Heart left ventricle (tissue), 16 donors: ENCODE measurements at regions not wholly inside any gene's neighbourhood (a gene's known extent, or its start where the extent isn't known, plus 50 kb on each side); places are given as distances from the start of the nearest gene placed in this dataset.
A peak's percentile ranks its signal among the peaks of the same experiment; 100 is the strongest.

ENCODE experiments used
- ATAC-seq, 4 donors: fragments of 200-7000 bp; cut with Tn5 transposase; one replicate each; pipeline ENCODE4 v1.9.1; 2020 to 2022; ENCODE audit warnings: moderate library complexity in 4 of 4, mild to moderate bottlenecking in 3 of 4, moderate number of reproducible peaks in 1 of 4
- DNase-seq, 5 donors: peaks; one replicate each; pipeline ENCODE4 v3.0.0-alpha.2; 2020
- H3K27ac ChIP-seq, 12 donors: fragments of 200-600 bp; sonication (generic) in 4 of 12; one replicate each; pipeline versions ENCODE4 v1.5.0 to v1.8.0; 2016 to 2022; ENCODE audit warnings: mild to moderate bottlenecking in 2 of 12
- H3K27me3 ChIP-seq, 9 donors: fragments of 200-600 bp; sonication (generic) in 2 of 9; one replicate each; pipeline versions ENCODE4 v1.5.1 to v1.8.0; 2016 to 2022; ENCODE audit warnings: mild to moderate bottlenecking in 3 of 9
- H3K36me3 ChIP-seq, 9 donors: fragments of 200-600 bp; sonication (generic) in 2 of 9; one replicate each; pipeline versions ENCODE4 v1.5.0 to v1.8.0; 2018 to 2022; ENCODE audit warnings: mild to moderate bottlenecking in 2 of 9
- H3K4me1 ChIP-seq, 12 donors: fragments of 200-600 bp; sonication (generic) in 4 of 12; one replicate each; pipeline versions ENCODE4 v1.5.0 to v1.8.0; 2016 to 2022; ENCODE audit warnings: mild to moderate bottlenecking in 3 of 12
- H3K4me3 ChIP-seq, 12 donors: fragments of 200-600 bp; sonication (generic) in 4 of 12; one replicate each; pipeline versions ENCODE4 v1.5.0 to v1.8.0; 2017 to 2022; ENCODE audit warnings: mild to moderate bottlenecking in 9 of 12, moderate library complexity in 4 of 12
- H3K9me3 ChIP-seq, 12 donors: fragments of 200-600 bp; sonication (generic) in 4 of 12; one replicate each; pipeline versions ENCODE4 v1.5.0 to v1.8.0; 2016 to 2022; ENCODE audit warnings: mild to moderate bottlenecking in 1 of 12
- POLR2A ChIP-seq, 2 donors: fragments of 450-650 bp; IDR thresholded peaks; one replicate each; pipeline ENCODE4 v1.6.1; 2017; ENCODE audit warnings: antibody characterized with exemption in 2 of 2, mild to moderate bottlenecking in 2 of 2, moderate library complexity in 2 of 2
- WGBS, 4 donors: extraction: QIAGEN DNeasy Blood & Tissue Kit in 2 of 4; methylation state at CpG; one replicate each; pipeline versions ENCODE4 v1.1.5 to v1.1.7; 2013 to 2018; 5-methylcytosine and 5-hydroxymethylcytosine counted together
- intact Hi-C, 10 donors: fragments of 100-400 bp; cut with DNase I; formaldehyde crosslinking; loops; one replicate each; pipeline versions ENCODE4 v1.11.1 to v1.14.2; 2022
- TF ChIP-seq, protein P1 (sequence below), 12 donors: fragments of 200-600 bp; sonication (generic) in 4 of 12; IDR thresholded peaks; one replicate each; pipeline versions ENCODE4 v1.5.0 to v1.8.0; 2018 to 2022; ENCODE audit warnings: antibody characterized with exemption in 12 of 12, mild to moderate bottlenecking in 5 of 12
- donor health status: ischemic (EF 13 %, LVEDD 7.1; RV severe dilation, severe dysfunction).
- donor health status: healthy with polysubstance abuse.
- donor health status: DM: no; HTN: yes; CAD: no.
- donor health status: DM: no; HTN: no; CAD: no.
- donor health status: ischemic (EF 25% LVEDD 6.9; RV normal size, moderate dysfunction).
- donor health status: ischemic (EF 25% LVEDD 5.7; RV mildly dilated, moderate dysfunction).
- donor health status: healthy.
- donor health status: DM: yes; HTN: yes; CAD: no.
- donor health status: ischemic (EF 35%, LVEDD 5.7; RV mildly dilated, moderate dysfunction).
- donor health status: nonischemic (EF 11% LVEDD 7.7; RV severe dilation, severe dysfunction).
- donor health status: DM: yes; HTN: yes; CAD: no.
- donor health status: PGD.
- donor health status: ischemic (EF 29% LVEDD 5.4; RV normal size, mild dysfunction).
- donor health status: nonischemic (EF 23%, LVEDD 6.1; RV moderate dilation, normal function).

DNA sequence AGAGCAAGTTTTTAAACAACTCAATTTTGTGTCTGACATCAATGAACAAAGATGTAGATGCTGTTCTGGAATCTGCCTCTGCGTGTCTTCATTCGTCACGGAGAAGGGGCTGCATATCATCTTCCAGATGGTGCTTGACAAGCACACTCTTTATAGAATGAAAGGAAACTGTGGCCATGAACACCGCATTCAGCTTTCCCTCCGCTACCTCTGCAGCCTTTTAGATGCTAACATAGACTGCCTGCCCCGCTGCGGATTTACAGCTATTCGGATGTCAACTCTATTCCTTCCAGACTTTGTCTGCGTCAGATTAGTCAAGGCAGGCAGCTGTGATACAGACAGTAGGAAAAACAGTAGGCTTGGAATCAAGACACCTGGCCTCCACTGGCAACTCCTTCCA, 232.9 kb downstream of the TJP1 start:
- no peaks in the 10 kb centered on the region for H3K36me3 ChIP-seq
- ATAC-seq: no peak
- H3K4me3 ChIP-seq: no peak overlapping the region
- no peak for TF ChIP-seq POLR2A (IDR thresholded peaks at IDR 0.05)
- TF ChIP-seq, protein P1, sequence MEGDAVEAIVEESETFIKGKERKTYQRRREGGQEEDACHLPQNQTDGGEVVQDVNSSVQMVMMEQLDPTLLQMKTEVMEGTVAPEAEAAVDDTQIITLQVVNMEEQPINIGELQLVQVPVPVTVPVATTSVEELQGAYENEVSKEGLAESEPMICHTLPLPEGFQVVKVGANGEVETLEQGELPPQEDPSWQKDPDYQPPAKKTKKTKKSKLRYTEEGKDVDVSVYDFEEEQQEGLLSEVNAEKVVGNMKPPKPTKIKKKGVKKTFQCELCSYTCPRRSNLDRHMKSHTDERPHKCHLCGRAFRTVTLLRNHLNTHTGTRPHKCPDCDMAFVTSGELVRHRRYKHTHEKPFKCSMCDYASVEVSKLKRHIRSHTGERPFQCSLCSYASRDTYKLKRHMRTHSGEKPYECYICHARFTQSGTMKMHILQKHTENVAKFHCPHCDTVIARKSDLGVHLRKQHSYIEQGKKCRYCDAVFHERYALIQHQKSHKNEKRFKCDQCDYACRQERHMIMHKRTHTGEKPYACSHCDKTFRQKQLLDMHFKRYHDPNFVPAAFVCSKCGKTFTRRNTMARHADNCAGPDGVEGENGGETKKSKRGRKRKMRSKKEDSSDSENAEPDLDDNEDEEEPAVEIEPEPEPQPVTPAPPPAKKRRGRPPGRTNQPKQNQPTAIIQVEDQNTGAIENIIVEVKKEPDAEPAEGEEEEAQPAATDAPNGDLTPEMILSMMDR (IDR thresholded peaks at IDR 0.05): no peak
- no peaks in the 10 kb centered on the region for H3K9me3 ChIP-seq
- no peak overlapping the region for H3K27ac ChIP-seq
- intact Hi-C loops: no loop called here
- no peaks in the 10 kb centered on the region for H3K4me1 ChIP-seq
- 51 to 72% (median 54%) methylated on average over 9 of the region's 9 CpGs for WGBS, 4 donors
- H3K27me3 ChIP-seq: peaks cover 0 to 12% (median 0%) of the 10 kb centered on the region in 9 donors
- DNase-seq: no peak

DNA sequence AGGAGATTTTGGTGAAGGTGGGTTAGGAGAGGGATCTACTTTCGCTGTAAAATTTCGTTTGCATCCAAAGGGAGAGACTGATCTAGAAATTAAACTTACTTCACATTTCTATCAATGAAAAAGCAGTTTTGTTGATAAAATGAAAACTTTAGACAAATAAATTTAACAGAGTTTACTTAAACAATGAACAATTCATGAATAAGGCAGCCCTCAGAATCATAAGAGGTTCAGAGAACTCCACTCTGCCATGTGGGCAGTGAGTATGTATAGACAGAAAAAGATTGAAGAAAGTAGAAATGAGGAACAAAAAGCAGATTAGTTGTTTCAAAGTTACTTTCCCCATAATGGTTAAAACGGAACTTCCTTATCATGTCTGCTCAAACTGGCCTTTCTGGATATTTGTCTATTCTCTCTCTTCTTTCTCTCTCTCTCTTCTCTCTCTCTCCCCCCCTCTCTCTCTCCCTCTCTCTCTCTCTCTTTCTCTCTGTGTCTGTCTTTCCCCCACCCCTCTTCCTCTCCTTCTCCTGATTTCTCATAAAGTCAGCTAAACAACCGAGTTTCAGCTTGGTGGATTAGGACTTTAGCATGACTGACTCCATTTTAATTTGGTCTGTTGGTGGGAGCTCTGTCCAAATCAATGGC, 248.9 kb downstream of the TJP1 start:
- DNase-seq (no peak), ATAC-seq (no peak)
- whole genome bisulfite sequencing, 4 donors: 89 to 91% (median 91%) methylated on average over 4 of the region's 4 CpGs
- no peak for TF ChIP-seq POLR2A (IDR thresholded peaks at IDR 0.05)
- TF ChIP-seq, protein P1 (IDR thresholded peaks at IDR 0.05): no peak
- intact Hi-C loops: no loop called here
- H3K4me1 ChIP-seq: peaks cover 0 to 28% (median 7%) of the 10 kb centered on the region in 12 donors
- no peak overlapping the region for H3K27ac ChIP-seq
- H3K9me3 ChIP-seq: no peaks in the 10 kb centered on the region
- H3K27me3 ChIP-seq: peaks cover 23 to 75% (median 45%) of the 10 kb centered on the region in 9 donors
- no peak overlapping the region for H3K4me3 ChIP-seq
- no peaks in the 10 kb centered on the region for H3K36me3 ChIP-seq

DNA sequence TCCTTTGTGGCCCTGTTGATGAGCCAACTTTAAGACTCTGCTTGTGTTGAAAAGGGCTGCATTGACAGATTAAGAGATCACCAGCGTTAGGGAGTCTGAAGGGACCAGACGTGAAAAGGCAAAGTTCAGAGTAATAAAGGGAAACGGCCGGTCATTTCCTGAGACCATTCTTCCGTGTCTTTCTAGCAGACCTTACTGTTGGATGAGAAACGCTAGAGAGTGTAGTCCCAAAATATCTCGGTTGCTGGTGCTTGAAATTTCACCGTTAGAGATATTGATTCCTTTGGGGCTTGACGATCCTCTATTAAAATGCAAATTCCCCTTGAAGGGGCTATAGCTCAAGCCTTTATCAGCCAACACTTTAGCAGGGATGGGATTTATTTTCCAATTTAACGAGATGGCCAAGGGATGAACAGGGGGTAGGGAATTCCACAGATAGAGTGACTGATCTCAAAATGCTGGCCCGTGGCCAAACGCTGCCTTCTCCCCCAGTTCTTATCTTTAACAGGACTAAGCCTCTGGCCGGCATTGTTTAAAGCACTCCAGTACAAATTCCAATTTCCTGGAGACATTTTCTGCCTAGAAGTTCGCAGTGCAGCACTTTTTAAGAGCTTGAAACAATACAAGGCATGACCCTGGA, 250.4 kb downstream of the TJP1 start:
- WGBS, 4 donors: 1 to 2% (median 1%) methylated on average over 14 of the region's 14 CpGs
- no peak for DNase-seq

More for the DNA sequence above, 250.4 kb downstream of the TJP1 start:
- H3K4me3 ChIP-seq: peak overlapping the region in 2 of 12 donors; percentile 52 to 61
- intact Hi-C loops: no loop called here
- no peak overlapping the region for H3K27ac ChIP-seq
- H3K9me3 ChIP-seq: no peaks in the 10 kb centered on the region
- no peak for ATAC-seq
- H3K4me1 ChIP-seq: peaks cover 0 to 28% (median 7%) of the 10 kb centered on the region in 12 donors
- no peaks in the 10 kb centered on the region for H3K36me3 ChIP-seq
- H3K27me3 ChIP-seq: peaks cover 25 to 89% (median 54%) of the 10 kb centered on the region in 9 donors
- TF ChIP-seq, protein P1 (IDR thresholded peaks at IDR 0.05): no peak
- no peak for TF ChIP-seq POLR2A (IDR thresholded peaks at IDR 0.05)
